K562 (cell line): ENCODE measurements at regions not wholly inside any gene's neighbourhood (a gene's known extent, or its start where the extent isn't known, plus 50 kb on each side); places are given as distances from the start of the nearest gene placed in this dataset.

Source experiments
- ATAC-seq: fragments of 200-7000 bp; cut with Tn5 transposase; 3 replicates; pipeline ENCODE4 v1.9.1; 2020; ENCODE audit warnings: moderate library complexity
- BruUV-seq: library from RNA; stranded (reverse); fragments of 400-500 nt; replicated peaks from 2 replicates; lab custom pipeline; 2021; lab: Mats Ljungman, UMichigan
- CTCF ChIA-PET: fragments of 300-600 bp; formaldehyde crosslinking; extraction: SDS; loops from one replicate; lab custom pipeline; 2021; ENCODE audit warnings: low intra/inter-chr PET ratio; lab: Yijun Ruan, JAX
- POLR2A ChIA-PET: fragments of 300-600, 350-650 bp; sonication (Branson Sonifier 250); formaldehyde crosslinking; extraction: SDS; loops from one replicate; lab custom pipeline; 2021; ENCODE audit warnings: antibody characterized with exemption, inconsistent platforms; lab: Yijun Ruan, JAX
- DNase-seq, 4 experiments: peaks; one replicate each; pipeline versions ENCODE4 v3.0.0 to v3.0.0-alpha.2; 2011 to 2018; ENCODE audit warnings: low spot score in 3 of 4, mixed read lengths in 3 of 4; ENCODE audit errors: extremely low read depth in 1 of 4
- FAIRE-seq: peaks from 2 replicates; lab custom pipeline; 2011; peaks lifted over from hg19 to GRCh38; lab: Jason Lieb, UNC
- H2AFZ ChIP-seq: 2 replicates; pipeline ENCODE4 v1.6.0; 2011; ENCODE audit warnings: low read depth, low read length, control low read depth, inconsistent platforms
- H3K27ac ChIP-seq: fragments of 200-600 bp; 3 replicates; pipeline ENCODE4 v1.8.0; 2011; ENCODE audit warnings: low read depth, mild to moderate bottlenecking, control low read depth, inconsistent platforms, low read length, moderate library complexity, mixed read lengths; ENCODE audit errors: extremely low read depth
- H3K27me3 ChIP-seq, 2 experiments: fragments of 300-600 bp in 1 of 2; 2 replicates in 1 of 2; 3 replicates in 1 of 2; pipeline versions ENCODE4 v1.6.0 to v1.8.0; 2011; ENCODE audit warnings: inconsistent platforms in 2 of 2, low read length in 2 of 2, mild to moderate bottlenecking in 1 of 2, mixed read lengths in 1 of 2, moderate library complexity in 1 of 2; ENCODE audit not compliant: control insufficient read depth in 2 of 2, insufficient read depth in 2 of 2
- H3K36me3 ChIP-seq: fragments of 300-600 bp; 3 replicates; pipeline ENCODE4 v1.8.0; 2011; ENCODE audit warnings: mild to moderate bottlenecking, low read length, inconsistent platforms; ENCODE audit not compliant: control insufficient read depth, insufficient read depth
- H3K4me1 ChIP-seq, 2 experiments: fragments of 200-600 bp in 1 of 2; replicated peaks in 1 of 2; 2 replicates in 1 of 2; 3 replicates in 1 of 2; pipeline versions ENCODE4 v1.5.1 to v1.8.0; 2011; ENCODE audit warnings: inconsistent platforms in 2 of 2, low read length in 2 of 2, mild to moderate bottlenecking in 1 of 2, mixed read lengths in 1 of 2, moderate library complexity in 1 of 2; ENCODE audit not compliant: control insufficient read depth in 2 of 2, insufficient read depth in 2 of 2
- H3K4me2 ChIP-seq: 2 replicates; pipeline ENCODE4 v1.6.1; 2011; ENCODE audit warnings: low read length, control low read depth, inconsistent platforms, mixed read lengths; ENCODE audit not compliant: insufficient read depth
- H3K4me3 ChIP-seq: fragments of 200-600 bp; sonication (generic), shearing (Covaris generic); 2 replicates; pipeline ENCODE4 v1.5.1; 2016; ENCODE audit warnings: control low read depth, inconsistent platforms
- H3K79me2 ChIP-seq: fragments of 200-600 bp; 3 replicates; pipeline ENCODE4 v1.8.0; 2011; ENCODE audit warnings: low read length, inconsistent platforms; ENCODE audit not compliant: control insufficient read depth, insufficient read depth
- H3K9ac ChIP-seq, 2 experiments: 2 replicates each; pipeline versions ENCODE4 v1.6.0 to v1.6.1; 2011; ENCODE audit warnings: low read depth in 2 of 2, low read length in 2 of 2, control low read depth in 1 of 2, inconsistent platforms in 1 of 2, mild to moderate bottlenecking in 1 of 2, mixed read lengths in 1 of 2; ENCODE audit not compliant: insufficient read depth in 1 of 2
- H3K9me1 ChIP-seq: one replicate; pipeline ENCODE4 v1.6.0; 2011; ENCODE audit warnings: inconsistent platforms, mild to moderate bottlenecking, low read length, moderate library complexity; ENCODE audit not compliant: control insufficient read depth, insufficient read depth
- H3K9me3 ChIP-seq: replicated peaks from 2 replicates; pipeline ENCODE4 v1.5.1; 2011; ENCODE audit warnings: low read depth, low read length, inconsistent platforms; ENCODE audit not compliant: control insufficient read depth, insufficient read depth
- H4K20me1 ChIP-seq: replicated peaks from 2 replicates; pipeline ENCODE4 v1.6.1; 2011; ENCODE audit warnings: low read length, inconsistent platforms, mixed read lengths; ENCODE audit not compliant: control insufficient read depth, insufficient read depth
- BCL6 ChIP-seq: fragments of 250-450 bp; sonication (Bioruptor Pico); IDR thresholded peaks from 2 replicates; pipeline ENCODE4 v1.4.0; 2020
- CREB3L1 ChIP-seq: fragments of 450-650 bp; IDR thresholded peaks from 2 replicates; pipeline ENCODE4 v1.6.1; 2014; ENCODE audit warnings: low read depth, mild to moderate bottlenecking, moderate library complexity, borderline replicate concordance
- FOXJ2 ChIP-seq: fragments of 200-800 bp; sonication (Bioruptor generic); IDR thresholded peaks from 2 replicates; pipeline ENCODE4 v1.6.1; 2016; ENCODE audit warnings: missing genetic modification characterization, missing compliant biosample characterization
- GATAD2A ChIP-seq: fragments of 450-650 bp; IDR thresholded peaks from 2 replicates; pipeline ENCODE4 v1.6.1; 2017
- SMAD4 ChIP-seq: fragments of 250-450 bp; sonication (Bioruptor Pico); conservative IDR thresholded peaks from 2 replicates; pipeline ENCODE4 v1.8.0; 2021; ENCODE audit warnings: inconsistent platforms, mild to moderate bottlenecking, moderate library complexity
- STAT5A ChIP-seq: IDR thresholded peaks from 2 replicates; pipeline ENCODE4 v1.6.1; 2012; ENCODE audit warnings: low read length, inconsistent platforms, borderline replicate concordance
- ZBED1 ChIP-seq: IDR thresholded peaks from 2 replicates; pipeline ENCODE4 v1.6.1; 2014
- ZMIZ1 ChIP-seq, 2 experiments: fragments of 150-350 bp in 1 of 2; IDR thresholded peaks; 2 replicates each; pipeline ENCODE4 v1.6.1; 2012 to 2016; ENCODE audit warnings: low read depth in 2 of 2, low read length in 2 of 2, mild to moderate bottlenecking in 1 of 2, moderate library complexity in 1 of 2
- ZNF174 ChIP-seq: fragments of 250-450 bp; sonication (Bioruptor Pico); IDR thresholded peaks from 2 replicates; pipeline ENCODE4 v1.4.0; 2020; ENCODE audit warnings: mild to moderate bottlenecking
- ZNF592 ChIP-seq: fragments of 450-650 bp; IDR thresholded peaks from 2 replicates; pipeline ENCODE4 v1.6.1; 2017; ENCODE audit warnings: antibody characterized with exemption, mild to moderate bottlenecking
- ZNF699 ChIP-seq: fragments of 250-450 bp; sonication (Bioruptor Pico); IDR thresholded peaks from 2 replicates; pipeline ENCODE4 v1.8.0; 2021; ENCODE audit warnings: mild to moderate bottlenecking, moderate library complexity; ENCODE audit not compliant: insufficient replicate concordance
- ZSCAN29 ChIP-seq: fragments of 450-650 bp; IDR thresholded peaks from 2 replicates; pipeline ENCODE4 v1.6.1; 2017
- WGBS: fragments of 100-300 bp; shearing (Covaris generic); methylation state at CpG from one replicate; pipeline ENCODE4 v1.1.6; 2016; ENCODE audit warnings: low coverage, mixed read lengths; ENCODE audit not compliant: insufficient coverage; ENCODE audit errors: missing lambda C conversion rate; 5-methylcytosine and 5-hydroxymethylcytosine counted together
- in situ Hi-C: fragments of 300-500 bp; cut with MboI; formaldehyde crosslinking; loops from 4 replicates; pipeline ENCODE4 v1.15.0; 2018; ENCODE audit warnings: inconsistent platforms, mixed read lengths
- intact Hi-C: fragments of 100-400 bp; cut with micrococcal nuclease; formaldehyde crosslinking; loops from 2 replicates; pipeline ENCODE4 v1.14.2; 2022
- TF ChIP-seq, protein P1 (sequence below), 2 experiments: fragments of 250-450 bp in 1 of 2; fragments of 450-650 bp in 1 of 2; sonication (Bioruptor Pico) in 1 of 2; IDR thresholded peaks; 2 replicates each; pipeline versions ENCODE4 v1.6.1 to v1.8.0; 2016 to 2021; ENCODE audit warnings: mild to moderate bottlenecking in 2 of 2, moderate library complexity in 2 of 2, missing compliant biosample characterization in 1 of 2, missing genetic modification characterization in 1 of 2

- intact Hi-C loops (no loop called here), in situ Hi-C loops (no loop called here)
- no peak for FAIRE-seq
- no TSS peak for BruUV-seq
- Histone ChIP-seq H3K9me1 (no peaks in the 10 kb centered on the region), H3K4me2 (no peak overlapping the region), H3K36me3 (no peaks in the 10 kb centered on the region), H2AFZ (no peak overlapping the region), H3K9me3 (no peaks in the 10 kb centered on the region), H3K27me3 (peaks cover 9 to 35% of the 10 kb centered on the region in 2 experiments), H3K4me3 (no peak overlapping the region), H3K4me1 (no peaks in the 10 kb centered on the region), H3K27ac (no peak overlapping the region), H3K9ac (no peak overlapping the region), H4K20me1 (no peaks in the 10 kb centered on the region), H3K79me2 (no peaks in the 10 kb centered on the region)
- WGBS: 2% methylated on average over 4 of the region's 4 CpGs
- ATAC-seq: no peak
- TF ChIP-seq ZBED1 (no peak), CREB3L1 (no peak), ZNF174 (no peak), ZSCAN29 (no peak), GATAD2A (no peak), FOXJ2 (no peak), BCL6 (no peak), ZNF699 (CRISPR knock-in tag) (no peak), ZMIZ1 (IDR thresholded peaks at IDR 0.05; ENCODE audit: low read depth in 2 of 2, low read length in 2 of 2) (no peak), SMAD4 (no peak), STAT5A (no peak), ZNF592 (no peak)
- TF ChIP-seq, protein P1, sequence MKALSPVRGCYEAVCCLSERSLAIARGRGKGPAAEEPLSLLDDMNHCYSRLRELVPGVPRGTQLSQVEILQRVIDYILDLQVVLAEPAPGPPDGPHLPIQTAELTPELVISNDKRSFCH (CRISPR knock-in tag; IDR thresholded peaks at IDR 0.05): no peak
- TF ChIP-seq, protein P1 (tag; IDR thresholded peaks at IDR 0.05): no peak
- POLR2A ChIA-PET: interaction anchor here (0.7 to 1.3 kb wide), 3 partner anchors 8 to 13 kb away, joined by 3 read pairs; no protein-coding TSS in a partner anchor
- DNase-seq: no peak
- CTCF ChIA-PET: no interaction called here
These were observed 1033.9 kb upstream of the NR2F2 start for GRCh38 chr15:95296643-95297042.
